Hematopoietic multipotent progenitor cell treated with erythropoietin and hydrocortisone succinate and interleukin-3 and kit ligand, for 6 days (in vitro differentiated cells): ENCODE measurements at regions not wholly inside any gene's neighbourhood (a gene's known extent, or its start where the extent isn't known, plus 50 kb on each side); places are given as distances from the start of the nearest gene placed in this dataset.
"Not testable (repeated sequence)": the region's sequence is repeated elsewhere in the genome, so short reads cannot be mapped to it uniquely, and the experiment has no call there.

Experiments used
- DNase-seq: peaks from one replicate; pipeline ENCODE4 v3.0.0-alpha.2; 2015

GRCh38 chr21:28333578-28334075 lies 659.0 kb downstream of the LTN1 start:
- DNase-seq = no peak

- DNase-seq = no peak
These were observed 659.9 kb downstream of the LTN1 start for GRCh38 chr21:28332796-28333195.

GRCh38 chr21:28325618-28326017 lies 667.1 kb downstream of the LTN1 start:
- DNase-seq = no peak

GRCh38 chr21:28324690-28325089 lies 668.0 kb downstream of the LTN1 start:
- DNase-seq = no peak

GRCh38 chr21:28317177-28317950 lies 675.3 kb downstream of the LTN1 start:
- no peak for DNase-seq

GRCh38 chr21:28311411-28312190 lies 681.1 kb downstream of the LTN1 start:
- DNase-seq = no peak

- DNase-seq = no peak
These were observed 682.0 kb downstream of the LTN1 start for GRCh38 chr21:28310711-28311110.

GRCh38 chr21:28310171-28310685 lies 682.4 kb downstream of the LTN1 start:
- no peak for DNase-seq

GRCh38 chr21:28309596-28309995 lies 683.1 kb downstream of the LTN1 start:
- DNase-seq = no peak

- DNase-seq = no peak
These were observed 684.2 kb downstream of the LTN1 start for GRCh38 chr21:28308516-28308915.

- no peak for DNase-seq
These were observed 692.7 kb downstream of the LTN1 start for GRCh38 chr21:28299946-28300345.

- no peak for DNase-seq
These were observed 694.4 kb downstream of the LTN1 start for GRCh38 chr21:28298251-28298672.

- no peak for DNase-seq
These were observed 698.6 kb downstream of the LTN1 start for GRCh38 chr21:28294051-28294450.

GRCh38 chr21:28283641-28284490 lies 708.8 kb downstream of the LTN1 start:
- no peak for DNase-seq

GRCh38 chr21:28282833-28283232 lies 709.8 kb downstream of the LTN1 start:
- DNase-seq = no peak

GRCh38 chr21:28281357-28281756 lies 711.3 kb downstream of the LTN1 start:
- not testable (repeated sequence) for DNase-seq

GRCh38 chr21:28280611-28281010 lies 712.1 kb downstream of the LTN1 start:
- DNase-seq = no peak

GRCh38 chr21:28277324-28277723 lies 715.4 kb downstream of the LTN1 start:
- DNase-seq = no peak

GRCh38 chr21:28272272-28272992 lies 720.2 kb downstream of the LTN1 start:
- no peak for DNase-seq

- DNase-seq = no peak
These were observed 723.5 kb downstream of the LTN1 start for GRCh38 chr21:28269173-28269572.

- DNase-seq = no peak
These were observed 724.0 kb downstream of the LTN1 start for GRCh38 chr21:28268685-28269084.

- DNase-seq = no peak
These were observed 725.2 kb downstream of the LTN1 start for GRCh38 chr21:28267449-28267848.
